Ishikawa (cell line): ENCODE measurements at regions not wholly inside any gene's neighbourhood (a gene's known extent, or its start where the extent isn't known, plus 50 kb on each side); places are given as distances from the start of the nearest gene placed in this dataset.

Experiments used
- CEBPB ChIP-seq: IDR thresholded peaks from 2 replicates; pipeline ENCODE4 v1.6.1; 2012
- CREB1 ChIP-seq: IDR thresholded peaks from 2 replicates; pipeline ENCODE4 v1.6.1; 2012; ENCODE audit warnings: low read depth
- EGR1 ChIP-seq: IDR thresholded peaks from 2 replicates; pipeline ENCODE4 v1.6.1; 2012
- EP300 ChIP-seq: IDR thresholded peaks from 2 replicates; pipeline ENCODE4 v1.6.1; 2012; ENCODE audit warnings: borderline replicate concordance
- FOXM1 ChIP-seq: IDR thresholded peaks from 2 replicates; pipeline ENCODE4 v1.6.1; 2012; ENCODE audit warnings: low read depth, borderline replicate concordance
- MAX ChIP-seq: IDR thresholded peaks from 2 replicates; pipeline ENCODE4 v1.6.1; 2012
- NFIC ChIP-seq: IDR thresholded peaks from 2 replicates; pipeline ENCODE4 v1.6.1; 2012
- RAD21 ChIP-seq: IDR thresholded peaks from 2 replicates; pipeline ENCODE4 v1.6.1; 2012; ENCODE audit warnings: low read depth
- REST ChIP-seq: IDR thresholded peaks from 2 replicates; pipeline ENCODE4 v1.6.1; 2012; ENCODE audit warnings: low read depth, mild to moderate bottlenecking
- TAF1 ChIP-seq: IDR thresholded peaks from 2 replicates; pipeline ENCODE4 v1.6.1; 2012; ENCODE audit warnings: low read depth, mild to moderate bottlenecking
- TCF12 ChIP-seq: IDR thresholded peaks from 2 replicates; pipeline ENCODE4 v1.6.1; 2012; ENCODE audit warnings: low read depth
- TEAD4 ChIP-seq: IDR thresholded peaks from 2 replicates; pipeline ENCODE4 v1.6.1; 2012
- YY1 ChIP-seq: IDR thresholded peaks from 2 replicates; pipeline ENCODE4 v1.6.1; 2012; ENCODE audit warnings: low read depth
- ZBTB7A ChIP-seq: IDR thresholded peaks from 2 replicates; pipeline ENCODE4 v1.6.1; 2012; ENCODE audit warnings: low read depth
- TF ChIP-seq, protein P1 (sequence below): IDR thresholded peaks from 2 replicates; pipeline ENCODE4 v1.6.1; 2012

GRCh38 chr5:24854350-24854749 is 209.6 kb upstream of the CDH10 start:
- TF ChIP-seq ZBTB7A (no peak), NFIC (no peak), FOXM1 (no peak), CREB1 (no peak), TEAD4 (no peak), YY1 (no peak)

DNA sequence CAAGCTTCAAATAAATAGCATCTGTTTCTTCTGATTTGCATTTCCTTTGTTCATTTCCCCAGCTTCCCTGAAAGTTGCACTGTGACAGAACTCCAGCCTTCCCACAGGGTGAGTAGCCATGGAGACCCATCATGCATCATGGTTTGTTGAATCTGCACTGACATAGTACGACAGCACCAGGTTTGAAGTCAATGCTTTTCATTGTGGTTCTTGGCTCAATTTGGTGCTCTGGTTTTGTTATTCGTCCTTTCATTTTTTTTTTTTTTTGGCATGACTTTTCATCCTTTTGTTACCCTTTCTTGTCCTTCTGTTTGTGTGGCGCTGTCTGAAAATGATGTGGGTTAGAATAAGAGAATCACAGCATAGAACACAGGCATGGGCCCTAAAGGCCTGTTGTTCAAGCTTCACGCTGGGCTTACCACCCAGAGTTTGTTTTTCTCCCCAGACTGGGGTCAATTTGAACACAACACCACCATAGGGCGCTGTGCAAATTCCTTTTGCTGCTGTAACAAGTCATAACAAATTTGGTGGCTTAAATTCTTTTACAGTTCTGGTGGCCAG is 206.2 kb upstream of the CDH10 start:
- TF ChIP-seq FOXM1 (no peak), REST (no peak), TEAD4 (no peak), MAX (no peak), CREB1 (no peak), CEBPB (no peak), EGR1 (no peak), YY1 (no peak), EP300 (no peak), TAF1 (no peak), RAD21 (no peak), TCF12 (no peak), ZBTB7A (no peak)
- TF ChIP-seq, protein P1, sequence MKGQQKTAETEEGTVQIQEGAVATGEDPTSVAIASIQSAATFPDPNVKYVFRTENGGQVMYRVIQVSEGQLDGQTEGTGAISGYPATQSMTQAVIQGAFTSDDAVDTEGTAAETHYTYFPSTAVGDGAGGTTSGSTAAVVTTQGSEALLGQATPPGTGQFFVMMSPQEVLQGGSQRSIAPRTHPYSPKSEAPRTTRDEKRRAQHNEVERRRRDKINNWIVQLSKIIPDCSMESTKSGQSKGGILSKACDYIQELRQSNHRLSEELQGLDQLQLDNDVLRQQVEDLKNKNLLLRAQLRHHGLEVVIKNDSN, result no peak

DNA sequence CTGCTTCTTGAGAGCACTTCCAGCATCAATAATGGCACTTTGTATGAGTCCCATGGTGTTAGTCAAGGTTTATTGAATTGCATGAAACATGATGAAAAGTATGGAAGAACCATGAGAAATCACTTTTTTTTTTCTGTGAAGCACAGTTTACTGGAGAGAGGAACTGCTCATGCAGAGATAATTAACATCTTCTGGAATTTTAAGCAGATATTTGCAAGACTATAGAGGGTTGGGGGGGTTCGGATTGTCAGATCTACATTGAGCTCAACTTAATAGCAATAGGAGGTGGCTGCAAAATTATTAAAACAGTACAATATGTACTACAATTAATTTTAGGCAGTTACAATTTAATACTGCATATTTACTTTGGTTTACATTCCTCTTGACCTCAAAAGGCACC is 204.4 kb upstream of the CDH10 start:
- TF ChIP-seq, protein P1, result no peak
- TF ChIP-seq MAX, result no peak

DNA sequence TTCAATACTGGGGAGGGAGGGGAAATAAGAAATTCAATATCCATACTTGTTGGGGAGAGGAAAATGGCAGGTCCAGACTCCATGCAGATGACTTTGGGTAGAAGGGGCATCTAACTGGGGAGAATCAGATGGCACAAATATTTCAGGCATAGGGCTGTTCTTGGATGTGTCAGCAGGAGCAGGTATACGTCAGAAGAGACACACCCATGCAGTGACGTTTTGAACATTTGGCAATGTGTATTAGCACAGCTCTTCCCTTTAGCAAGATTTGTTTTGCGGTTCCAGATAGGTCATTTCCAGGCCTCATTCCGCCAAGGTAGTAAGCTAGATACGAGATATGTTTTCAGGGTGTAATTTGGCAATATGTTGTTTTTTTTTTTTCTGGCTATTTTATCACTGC is 187.2 kb upstream of the CDH10 start:
- TF ChIP-seq ZBTB7A, result no peak
- no peak for TF ChIP-seq NFIC
- TF ChIP-seq TEAD4, result no peak
- no peak for TF ChIP-seq EP300
- no peak for TF ChIP-seq CREB1
- TF ChIP-seq, protein P1, result no peak
- TF ChIP-seq REST, result no peak
- TF ChIP-seq RAD21, result no peak
- TF ChIP-seq YY1, result no peak
- TF ChIP-seq TAF1, result no peak
- TF ChIP-seq CEBPB, result no peak
- TF ChIP-seq MAX, result no peak
- TF ChIP-seq TCF12, result no peak
- no peak for TF ChIP-seq EGR1
- no peak for TF ChIP-seq FOXM1

GRCh38 chr5:24823625-24824024 is 178.8 kb upstream of the CDH10 start:
- no peak for TF ChIP-seq RAD21
- TF ChIP-seq YY1, result no peak
- no peak for TF ChIP-seq TEAD4
- no peak for TF ChIP-seq EGR1
- no peak for TF ChIP-seq REST
- TF ChIP-seq ZBTB7A, result no peak
- TF ChIP-seq EP300, result no peak
- TF ChIP-seq TAF1, result no peak
- no peak for TF ChIP-seq NFIC
- no peak for TF ChIP-seq MAX
- no peak for TF ChIP-seq CEBPB
- TF ChIP-seq TCF12, result no peak
- TF ChIP-seq, protein P1, result no peak
- TF ChIP-seq CREB1, result no peak
- no peak for TF ChIP-seq FOXM1
